GM18505 (cell line): ENCODE measurements at regions not wholly inside any gene's neighbourhood (a gene's known extent, or its start where the extent isn't known, plus 50 kb on each side); places are given as distances from the start of the nearest gene placed in this dataset.
"Not testable (repeated sequence)": the region's sequence is repeated elsewhere in the genome, so short reads cannot be mapped to it uniquely, and the experiment has no call there.

Experiments
- ATAC-seq: cut with Tn5 transposase; IDR thresholded peaks from one replicate; pipeline ENCODE4 v1.9.1; 2021; ENCODE audit not compliant: unreplicated experiment
- POLR2A ChIP-seq: IDR thresholded peaks from 4 replicates; pipeline ENCODE4 v1.6.1; 2011; ENCODE audit warnings: borderline replicate concordance; ENCODE audit not compliant: insufficient read depth, insufficient read length; ENCODE audit errors: extremely low read depth

DNA sequence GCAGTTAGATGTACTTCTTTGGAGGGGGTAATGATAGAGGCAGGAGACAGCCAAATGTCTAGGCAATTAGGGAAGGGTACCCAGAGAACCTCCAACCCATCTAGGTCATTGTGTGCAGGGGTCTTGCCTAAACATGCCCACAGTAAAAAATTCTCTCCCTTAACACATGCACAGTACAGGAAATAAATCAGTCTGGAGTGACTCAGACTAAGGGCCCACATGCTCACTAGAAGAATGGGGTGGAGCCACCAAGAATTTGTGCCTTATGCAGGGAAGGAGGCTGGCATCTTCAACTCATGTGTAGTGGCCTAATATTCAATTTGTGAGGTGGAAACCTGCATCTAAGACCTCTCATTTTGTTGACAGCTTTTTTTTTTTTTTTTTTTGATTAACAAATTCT lies 945.3 kb upstream of the GRIA3 start:
- TF ChIP-seq POLR2A, result no peak
- ATAC-seq, result no peak

DNA sequence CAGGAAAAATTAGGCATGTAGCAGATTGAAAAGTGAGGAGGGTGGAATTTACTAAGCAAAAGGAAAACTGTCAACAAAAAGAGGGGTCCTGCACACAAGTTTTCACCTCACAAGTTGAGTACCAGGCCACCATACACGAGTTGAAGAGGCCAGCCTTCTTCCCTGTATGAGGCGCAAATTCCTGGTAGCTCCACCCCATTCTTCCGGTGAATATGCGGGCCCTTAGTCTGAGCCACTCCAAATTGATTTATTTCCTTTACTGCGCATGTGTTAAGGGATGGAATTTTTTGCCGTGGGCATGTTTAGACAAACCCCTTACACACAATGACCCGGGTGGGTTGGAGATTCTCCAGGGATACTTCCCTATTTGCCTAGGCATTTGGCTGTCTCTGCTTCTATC lies 942.1 kb upstream of the GRIA3 start:
- ATAC-seq, result no peak
- no peak for TF ChIP-seq POLR2A

DNA sequence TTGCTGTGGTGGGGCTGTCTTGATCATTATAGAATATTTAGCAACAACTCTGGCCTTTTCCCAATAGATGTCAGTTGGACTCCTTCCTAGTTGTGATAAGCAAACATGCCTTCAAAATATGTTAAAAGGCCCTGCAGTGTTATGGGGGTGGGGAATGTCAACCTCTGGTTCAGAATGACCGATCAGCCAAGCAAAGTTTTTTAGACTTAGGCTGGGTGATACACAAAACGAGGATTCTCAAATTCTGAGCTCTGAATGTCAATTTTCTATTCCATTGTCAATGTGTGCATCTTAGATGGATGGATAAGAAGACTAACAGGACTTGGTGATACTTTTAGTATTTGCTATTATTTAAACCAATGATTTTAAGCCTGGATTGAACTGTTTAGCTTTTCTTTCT lies 940.0 kb upstream of the GRIA3 start:
- TF ChIP-seq POLR2A, result no peak
- no peak for ATAC-seq

DNA sequence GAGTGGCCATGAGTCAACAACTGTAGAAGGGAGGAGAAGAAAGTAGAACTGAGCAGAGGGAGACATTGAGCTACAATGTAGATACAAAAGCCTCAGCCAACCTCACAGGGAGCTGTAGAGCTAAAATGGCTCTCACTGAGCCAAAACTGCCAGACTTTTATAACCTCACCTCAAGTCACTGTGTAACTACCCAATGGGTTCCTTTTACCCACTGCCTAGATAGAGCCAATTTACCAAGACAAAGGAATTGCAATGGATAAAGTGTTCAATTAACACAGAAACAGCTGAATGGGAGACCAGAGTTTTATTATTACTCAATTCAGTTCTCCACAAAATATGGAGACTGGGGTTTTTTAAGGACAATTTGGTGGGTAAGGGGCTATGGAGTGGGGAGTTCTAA lies 938.9 kb upstream of the GRIA3 start:
- ATAC-seq, result no peak
- no peak for TF ChIP-seq POLR2A

DNA sequence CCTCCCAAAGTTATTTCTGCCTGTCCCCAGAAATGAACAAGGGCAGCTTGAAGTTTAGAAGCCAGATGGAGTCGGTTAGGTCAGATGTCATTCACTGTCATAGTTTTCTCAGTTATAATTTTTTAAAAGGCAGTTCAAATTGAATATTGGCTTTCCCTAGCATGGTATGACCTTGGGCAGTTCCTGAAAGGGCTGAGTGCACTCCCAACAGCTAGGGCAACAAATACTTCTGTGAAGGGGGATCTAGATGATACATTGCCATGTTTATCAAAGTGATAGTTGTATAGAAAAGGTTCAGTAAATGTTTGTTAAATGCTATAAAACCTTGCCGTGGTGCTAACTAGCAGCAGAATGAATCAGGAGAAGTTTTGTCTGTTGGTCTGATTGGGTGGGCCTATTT lies 938.1 kb upstream of the GRIA3 start:
- ATAC-seq, result no peak
- no peak for TF ChIP-seq POLR2A

DNA sequence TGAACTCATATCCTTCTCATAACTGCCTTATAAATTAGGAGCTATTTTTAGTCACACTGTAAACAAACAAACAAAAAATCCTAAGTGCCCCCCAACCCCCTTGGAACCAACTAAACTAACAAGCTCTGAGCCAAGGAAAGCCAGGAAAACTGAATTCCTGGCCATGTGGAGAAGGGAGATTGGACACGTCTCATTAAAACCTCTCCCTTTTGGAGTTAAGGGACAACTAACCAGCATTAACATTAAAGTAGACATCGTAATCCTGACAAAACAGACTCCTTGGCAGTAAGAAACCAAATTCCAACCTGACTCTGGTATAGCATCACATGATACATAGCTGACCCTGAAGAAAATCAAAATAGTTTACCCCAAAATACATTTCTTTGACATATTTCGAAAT lies 937.1 kb upstream of the GRIA3 start:
- TF ChIP-seq POLR2A, result no peak
- no peak for ATAC-seq

DNA sequence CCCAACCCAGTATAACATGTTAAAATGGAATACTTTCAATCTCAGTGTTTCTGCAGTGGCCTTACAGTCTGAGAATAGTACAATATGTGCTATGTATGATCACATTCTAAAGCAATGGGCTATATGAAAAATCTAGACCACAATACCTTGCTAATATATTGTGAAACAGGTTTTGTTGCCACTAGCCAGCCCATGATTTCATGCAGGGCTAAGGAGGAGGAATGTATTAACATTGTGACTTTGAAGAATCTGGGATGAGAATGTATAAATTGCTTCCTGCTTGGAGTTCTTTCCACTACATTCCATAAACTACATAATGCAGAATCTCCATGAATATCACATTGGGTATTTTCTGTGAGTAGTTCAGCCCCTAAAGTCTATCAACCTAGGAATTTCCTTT lies 935.4 kb upstream of the GRIA3 start:
- no peak for TF ChIP-seq POLR2A
- no peak for ATAC-seq

DNA sequence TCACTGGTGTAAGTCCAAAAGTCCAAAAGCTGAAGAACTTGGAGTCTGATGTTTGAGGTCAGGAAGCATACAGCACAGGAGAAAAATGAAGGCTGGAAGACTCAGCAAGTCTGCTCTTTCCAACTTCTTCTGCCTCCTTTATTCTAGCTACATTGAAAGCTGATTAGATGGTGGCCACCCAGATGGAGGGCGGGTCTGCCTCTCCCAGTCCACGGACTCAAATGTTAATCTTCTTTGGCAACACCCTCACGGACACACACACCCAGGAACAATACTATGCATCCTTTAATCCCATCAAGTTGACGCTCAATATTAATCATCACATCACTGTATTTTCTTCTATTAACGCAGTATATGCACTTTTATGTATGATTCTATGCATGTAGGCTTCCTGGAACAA lies 931.6 kb upstream of the GRIA3 start:
- no peak for ATAC-seq
- TF ChIP-seq POLR2A, result no peak

DNA sequence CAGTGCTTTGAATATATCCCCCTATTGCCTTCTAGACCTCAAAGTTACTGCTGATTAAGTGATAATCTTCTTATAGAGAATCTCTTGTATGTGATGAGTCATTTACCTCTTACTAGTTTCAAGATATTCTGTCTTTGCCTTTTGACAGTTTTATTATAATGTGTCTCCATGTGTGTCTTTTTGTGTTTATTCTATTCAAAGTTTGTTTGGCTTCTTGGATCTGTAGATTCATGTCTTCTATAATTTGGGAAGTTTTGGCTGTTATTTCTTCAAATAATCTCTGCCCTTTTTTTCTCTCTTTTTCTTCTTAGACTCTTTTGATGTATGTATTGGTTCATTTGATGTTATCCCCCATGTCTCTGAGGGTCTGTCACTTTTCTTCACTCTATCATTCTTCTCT lies 915.7 kb upstream of the GRIA3 start:
- ATAC-seq, result no peak
- TF ChIP-seq POLR2A, result no peak

DNA sequence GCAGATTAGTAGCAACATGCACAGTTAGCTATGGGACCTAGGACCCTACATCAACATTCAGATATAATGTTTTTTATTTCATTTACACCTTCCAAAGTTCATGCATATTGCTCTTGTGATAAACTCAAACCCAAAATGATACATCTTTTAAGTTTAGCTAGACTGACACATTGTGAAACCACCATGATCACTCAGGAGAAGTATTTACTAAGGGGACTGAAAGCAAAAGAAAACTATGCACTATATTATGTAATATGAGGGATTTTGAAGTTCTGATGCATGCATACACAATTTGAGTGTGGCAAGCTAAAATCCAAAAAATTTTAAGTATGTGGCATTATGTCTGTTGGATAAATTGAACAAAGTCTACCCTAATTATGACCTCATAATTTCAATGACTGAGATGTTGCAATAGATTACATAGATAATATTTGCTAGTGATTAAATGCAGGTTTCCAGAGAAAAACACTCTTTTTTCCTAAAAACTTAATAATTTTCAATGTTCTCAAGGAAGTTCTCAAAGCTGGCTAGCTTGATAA lies 914.8 kb upstream of the GRIA3 start:
- no peak for ATAC-seq
- TF ChIP-seq POLR2A, result no peak

DNA sequence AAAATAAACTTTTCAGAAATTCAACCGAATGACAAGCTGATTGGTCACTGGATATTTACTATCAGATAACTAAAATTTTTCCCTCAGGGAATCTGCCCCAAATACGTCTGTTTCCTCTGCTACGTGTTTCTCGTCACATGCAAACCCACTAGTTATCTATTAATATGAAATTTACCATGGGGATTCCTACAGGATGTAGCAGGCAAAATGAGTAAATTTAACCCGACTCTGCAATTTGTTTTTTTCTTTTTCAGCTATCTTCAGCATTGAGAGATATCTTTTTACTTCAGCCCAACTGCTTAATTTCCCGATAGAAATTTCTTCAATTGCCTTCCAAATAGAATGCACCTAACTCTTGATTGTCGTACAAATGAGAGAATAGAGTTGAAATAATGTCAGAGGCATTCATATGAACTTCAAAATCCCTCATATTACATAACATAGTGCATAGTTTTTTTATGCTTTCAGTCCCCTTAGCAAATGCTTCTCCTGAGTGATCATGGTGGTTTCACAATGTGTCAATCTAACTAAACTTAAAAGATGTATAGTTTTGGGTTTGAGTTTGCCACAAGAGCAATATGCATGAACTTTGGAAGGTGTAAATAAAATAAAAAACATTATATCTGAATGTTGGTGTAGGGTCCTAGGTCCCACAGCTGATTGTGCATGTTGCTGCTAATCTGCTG lies 913.1 kb upstream of the GRIA3 start:
- TF ChIP-seq POLR2A, result no peak
- no peak for ATAC-seq

DNA sequence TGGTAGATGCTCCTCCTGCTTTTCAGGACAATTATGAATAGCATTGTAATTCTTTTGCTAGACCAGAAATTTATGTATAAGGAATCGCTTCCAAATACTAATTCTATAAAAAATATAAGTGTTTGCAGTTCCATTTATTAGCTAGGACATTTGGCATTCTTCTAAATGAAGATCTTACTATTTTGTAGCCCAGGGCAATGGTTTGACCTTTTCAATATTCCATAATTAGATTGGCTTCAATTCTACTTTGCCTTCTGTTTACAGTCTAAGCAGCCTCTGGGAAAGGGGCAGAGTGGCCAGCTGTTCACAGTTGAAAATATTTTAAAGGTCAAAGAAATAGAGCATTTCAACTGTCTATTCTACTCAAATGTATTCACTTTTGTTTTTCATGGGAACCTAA lies 912.1 kb upstream of the GRIA3 start:
- no peak for TF ChIP-seq POLR2A
- ATAC-seq, result no peak

DNA sequence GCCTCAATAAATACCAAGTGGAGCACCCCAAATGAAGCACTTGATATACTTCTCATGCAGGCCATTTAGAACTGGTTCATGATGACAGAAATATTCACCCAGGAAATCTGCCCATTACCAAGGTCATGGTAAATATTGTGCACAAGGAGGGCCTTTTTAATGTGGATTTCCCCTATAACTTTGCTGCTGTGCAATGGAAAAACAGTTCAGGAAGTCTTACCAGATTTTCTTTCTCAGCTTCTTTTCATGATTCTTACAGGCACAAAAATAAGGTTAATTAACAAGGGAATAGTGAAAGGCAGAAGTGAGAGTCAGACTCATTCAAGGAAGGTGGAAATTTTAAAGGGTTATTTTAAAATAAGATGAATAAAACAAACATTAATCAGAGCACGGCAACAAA lies 904.3 kb upstream of the GRIA3 start:
- no peak for TF ChIP-seq POLR2A
- no peak for ATAC-seq

DNA sequence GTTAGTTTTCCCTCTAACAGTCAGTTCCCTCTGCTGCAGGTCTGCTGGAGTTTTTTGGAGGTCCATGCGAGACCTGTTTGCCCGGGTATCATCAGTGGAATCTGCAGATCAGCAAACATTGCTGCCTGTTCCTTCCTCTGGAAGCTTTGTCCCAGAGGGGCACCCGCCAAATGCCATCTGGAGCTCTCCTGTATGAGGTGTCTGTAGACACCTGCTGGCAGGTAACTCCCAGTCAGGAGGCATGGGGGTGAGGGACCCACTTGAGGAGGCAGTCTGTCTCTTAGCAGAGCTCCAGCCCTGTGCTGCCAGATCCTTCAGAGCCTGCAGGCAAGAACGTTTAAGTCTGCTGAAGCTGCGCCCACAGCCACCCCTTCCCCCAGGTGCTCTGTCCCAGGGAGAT lies 884.3 kb upstream of the GRIA3 start:
- ATAC-seq, result not testable (repeated sequence)

DNA sequence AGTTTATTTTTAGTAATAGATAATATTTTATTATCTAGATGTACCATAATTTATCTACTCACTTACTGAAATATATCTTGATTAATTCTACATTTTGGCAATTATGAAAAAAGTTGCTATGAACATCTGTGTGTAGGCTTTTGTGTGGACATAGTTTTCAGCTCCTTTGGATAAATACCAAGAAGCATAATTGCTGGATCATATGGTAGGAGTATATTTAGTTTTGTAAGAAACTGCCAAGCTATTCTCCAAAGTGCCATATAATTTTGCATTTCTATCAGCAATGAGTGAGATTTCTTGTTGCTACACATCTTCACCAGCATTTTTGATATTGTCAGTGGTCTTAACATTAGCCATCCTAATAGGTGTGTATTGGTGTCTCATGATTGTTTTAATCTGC lies 882.6 kb upstream of the GRIA3 start:
- no peak for ATAC-seq
- TF ChIP-seq POLR2A, result no peak
